A549 (cell line): ENCODE measurements at regions not wholly inside any gene's neighbourhood (a gene's known extent, or its start where the extent isn't known, plus 50 kb on each side); places are given as distances from the start of the nearest gene placed in this dataset.

Experiments used
- ATAC-seq, 2 experiments: fragments of 200-7000 bp in 1 of 2; fragments of >200 bp in 1 of 2; cut with Nextera tagmentation in 1 of 2; cut with Tn5 transposase in 1 of 2; 3 replicates each; pipeline versions ENCODE4 v1.8.0 to v1.9.1; 2018 to 2020; ENCODE audit warnings: mild to moderate bottlenecking in 1 of 2, moderate library complexity in 1 of 2
- CTCF ChIA-PET: fragments of 300-600 bp; sonication (Branson Sonifier 250); formaldehyde crosslinking; extraction: SDS; loops from one replicate; lab custom pipeline; 2021; ENCODE audit warnings: antibody characterized with exemption, inconsistent platforms; lab: Yijun Ruan, JAX
- POLR2A ChIA-PET: fragments of 350-600 bp; formaldehyde crosslinking; extraction: SDS; loops from one replicate; lab custom pipeline; 2021; ENCODE audit warnings: antibody characterized with exemption, inconsistent platforms; lab: Yijun Ruan, JAX
- DNase-seq, 2 experiments: peaks; one replicate each; pipeline versions ENCODE4 v3.0.0 to v3.0.0-alpha.2; 2011 to 2016; ENCODE audit warnings: low read depth in 1 of 2, low spot score in 1 of 2
- FAIRE-seq: peaks from 2 replicates; lab custom pipeline; 2011; peaks lifted over from hg19 to GRCh38; lab: Jason Lieb, UNC
- H3K27ac ChIP-seq, 2 experiments: fragments of >200 bp; sonication (Bioruptor Twin); formaldehyde crosslinking; 3 replicates each; pipeline ENCODE4 v1.5.1; 2016 to 2017
- H3K4me1 ChIP-seq: fragments of >200 bp; sonication (Bioruptor Twin); formaldehyde crosslinking; 3 replicates; pipeline ENCODE4 v1.6.1; 2016
- H3K4me2 ChIP-seq: fragments of >200 bp; sonication (Bioruptor Twin); formaldehyde crosslinking; 3 replicates; pipeline ENCODE4 v1.6.1; 2016
- H3K4me3 ChIP-seq: fragments of >200 bp; sonication (Bioruptor Twin); formaldehyde crosslinking; 3 replicates; pipeline ENCODE4 v1.5.1; 2016
- H3K9me3 ChIP-seq: fragments of >200 bp; sonication (Bioruptor Twin); formaldehyde crosslinking; 3 replicates; pipeline ENCODE4 v1.6.1; 2016
- CBX8 ChIP-seq: fragments of 200-600 bp; sonication (generic); IDR thresholded peaks from 2 replicates; pipeline ENCODE4 v1.6.1; 2016
- CHD2 ChIP-seq: fragments of 150-350 bp; IDR thresholded peaks from 2 replicates; pipeline ENCODE4 v1.6.1; 2014; ENCODE audit warnings: low read length; ENCODE audit not compliant: partially characterized antibody
- EHMT2 ChIP-seq: fragments of 200-600 bp; sonication (generic); IDR thresholded peaks from 2 replicates; pipeline ENCODE4 v1.6.1; 2016; ENCODE audit warnings: antibody characterized with exemption, low read depth, mild to moderate bottlenecking, moderate library complexity
- EP300 ChIP-seq, 2 experiments: fragments of >200 bp; sonication (Bioruptor Twin); formaldehyde crosslinking; IDR thresholded peaks; 2 replicates in 1 of 2; 3 replicates in 1 of 2; pipeline ENCODE4 v1.6.1; 2016 to 2017
- ESRRA ChIP-seq: fragments of 150-350 bp; IDR thresholded peaks from 2 replicates; pipeline ENCODE4 v1.6.1; 2014; ENCODE audit warnings: mild to moderate bottlenecking, low read length, borderline replicate concordance
- FOSL2 ChIP-seq, 2 experiments: fragments of 450-650 bp in 1 of 2; fragments of >200 bp in 1 of 2; sonication (Bioruptor Twin) in 1 of 2; formaldehyde crosslinking; IDR thresholded peaks; 2 replicates each; pipeline versions ENCODE4 v1.5.0 to v1.6.1; 2016 to 2020; ENCODE audit warnings: mild to moderate bottlenecking in 1 of 2, moderate library complexity in 1 of 2
- FOXS1 ChIP-seq: fragments of 250-450 bp; sonication (Bioruptor Pico); IDR thresholded peaks from 2 replicates; pipeline ENCODE4 v1.5.0; 2020; ENCODE audit warnings: mild to moderate bottlenecking, moderate library complexity
- GATA3 ChIP-seq: IDR thresholded peaks from 2 replicates; pipeline ENCODE4 v1.6.1; 2012; ENCODE audit warnings: borderline replicate concordance
- HOXA7 ChIP-seq: fragments of 250-450 bp; sonication (Bioruptor Pico); IDR thresholded peaks from 2 replicates; pipeline ENCODE4 v1.5.0; 2020; ENCODE audit warnings: mild to moderate bottlenecking, moderate library complexity
- HOXB13 ChIP-seq: fragments of 250-450 bp; sonication (Bioruptor Pico); IDR thresholded peaks from 2 replicates; pipeline ENCODE4 v1.5.0; 2020; ENCODE audit warnings: low read depth, mild to moderate bottlenecking, moderate library complexity
- MAFK ChIP-seq: fragments of 450-650 bp; IDR thresholded peaks from 2 replicates; pipeline ENCODE4 v1.6.1; 2014; ENCODE audit not compliant: partially characterized antibody
- MYC ChIP-seq: IDR thresholded peaks from 2 replicates; pipeline ENCODE4 v1.6.1; 2012; ENCODE audit warnings: mild to moderate bottlenecking, inconsistent platforms, low read length, improper control_type of control experiment, borderline replicate concordance
- NPAS2 ChIP-seq: fragments of 250-450 bp; sonication (Bioruptor Pico); IDR thresholded peaks from 2 replicates; pipeline ENCODE4 v1.8.0; 2022; ENCODE audit warnings: mild to moderate bottlenecking, moderate library complexity, borderline replicate concordance
- NR3C1 ChIP-seq: fragments of >200 bp; sonication (Bioruptor Twin); formaldehyde crosslinking; IDR thresholded peaks from 3 replicates; pipeline ENCODE4 v1.6.1; 2017
- POLR2AphosphoS2 ChIP-seq: conservative IDR thresholded peaks from 2 replicates; pipeline ENCODE4 v1.6.1; 2012; ENCODE audit warnings: low read length, improper control_type of control experiment, inconsistent platforms
- RAD21 ChIP-seq, 2 experiments: fragments of >200 bp in 1 of 2; sonication (Bioruptor Twin) in 1 of 2; formaldehyde crosslinking in 1 of 2; IDR thresholded peaks in 1 of 2; conservative IDR thresholded peaks in 1 of 2; 2 replicates in 1 of 2; 3 replicates in 1 of 2; pipeline ENCODE4 v1.6.1; 2012 to 2018; ENCODE audit warnings: inconsistent platforms in 1 of 2
- RARB ChIP-seq: fragments of 250-450 bp; sonication (Bioruptor Pico); IDR thresholded peaks from 2 replicates; pipeline ENCODE4 v1.8.0; 2021; ENCODE audit warnings: mild to moderate bottlenecking, moderate library complexity
- RFX5 ChIP-seq: fragments of 450-650 bp; IDR thresholded peaks from 2 replicates; pipeline ENCODE4 v1.7.1; 2014; ENCODE audit warnings: antibody characterized with exemption, mild to moderate bottlenecking, moderate library complexity
- RNF2 ChIP-seq: fragments of 200-600 bp; sonication (generic); IDR thresholded peaks from 2 replicates; pipeline ENCODE4 v1.6.1; 2016; ENCODE audit warnings: low read depth, mild to moderate bottlenecking, antibody characterized with exemption, moderate library complexity, borderline replicate concordance
- SMC3 ChIP-seq: fragments of >200 bp; sonication (Bioruptor Twin); formaldehyde crosslinking; IDR thresholded peaks from 3 replicates; pipeline ENCODE4 v1.6.1; 2018; ENCODE audit warnings: inconsistent platforms
- SREBF2 ChIP-seq: fragments of 450-650 bp; IDR thresholded peaks from 2 replicates; pipeline ENCODE4 v1.6.1; 2014; ENCODE audit warnings: mild to moderate bottlenecking, moderate library complexity
- ZC3H11A ChIP-seq: fragments of 450-650 bp; IDR thresholded peaks from 2 replicates; pipeline ENCODE4 v1.6.1; 2014; ENCODE audit warnings: antibody characterized with exemption, mild to moderate bottlenecking
- ZFP36 ChIP-seq: fragments of 450-650 bp; IDR thresholded peaks from 2 replicates; pipeline ENCODE4 v1.6.1; 2014; ENCODE audit warnings: borderline replicate concordance; ENCODE audit not compliant: partially characterized antibody
- ZNF302 ChIP-seq: fragments of 250-450 bp; sonication (Bioruptor Pico); IDR thresholded peaks from 2 replicates; pipeline ENCODE4 v1.9.0; 2021; ENCODE audit warnings: inconsistent platforms, mild to moderate bottlenecking, moderate library complexity
- WGBS: methylation state at CpG from one replicate; pipeline ENCODE4 v1.1.6; 2017; ENCODE audit errors: missing lambda C conversion rate; 5-methylcytosine and 5-hydroxymethylcytosine counted together
- TF ChIP-seq, protein P1 (sequence below): IDR thresholded peaks from 2 replicates; pipeline ENCODE4 v1.6.1; 2012
- TF ChIP-seq, protein P2 (sequence below): fragments of >200 bp; sonication (Bioruptor Twin); formaldehyde crosslinking; IDR thresholded peaks from 3 replicates; pipeline ENCODE4 v1.6.1; 2016

DNA sequence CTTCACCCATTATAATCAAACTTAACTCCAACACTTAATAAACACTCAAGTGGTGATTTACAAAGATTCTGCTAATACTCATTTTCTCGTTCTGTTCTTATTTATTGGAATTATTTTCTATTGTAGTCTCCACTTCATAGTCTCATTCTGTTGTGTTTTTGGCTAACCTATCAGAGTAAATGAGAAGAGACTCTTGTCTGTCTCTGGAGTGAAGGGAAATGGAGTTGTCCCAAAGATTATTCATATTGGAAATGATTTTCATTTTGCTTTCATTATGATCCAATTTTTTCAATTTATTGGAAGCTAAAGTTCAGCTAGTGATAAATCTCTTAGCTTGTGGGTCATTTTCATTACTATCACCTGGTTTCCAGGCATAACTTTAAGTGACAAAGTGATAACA, 454.9 kb upstream of the JAG1 start:
- FAIRE-seq (peak; percentile 84), ATAC-seq (no peak), DNase-seq (no peak)
- POLR2A ChIA-PET = no interaction called here
- no peaks in the 10 kb centered on the region for H3K9me3 ChIP-seq
- no peak for TF ChIP-seq EP300 (IDR thresholded peaks at IDR 0.05)
- TF ChIP-seq, protein P1, sequence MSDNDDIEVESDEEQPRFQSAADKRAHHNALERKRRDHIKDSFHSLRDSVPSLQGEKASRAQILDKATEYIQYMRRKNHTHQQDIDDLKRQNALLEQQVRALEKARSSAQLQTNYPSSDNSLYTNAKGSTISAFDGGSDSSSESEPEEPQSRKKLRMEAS = no peak
- TF ChIP-seq HOXA7 (CRISPR knock-in tag) = no peak
- no peak for TF ChIP-seq POLR2AphosphoS2
- TF ChIP-seq CBX8 = no peak
- TF ChIP-seq FOXS1 (CRISPR knock-in tag) = no peak
- no peak for TF ChIP-seq SMC3
- no peak for TF ChIP-seq MAFK
- TF ChIP-seq HOXB13 (CRISPR knock-in tag) = no peak
- WGBS = 72% methylated on average over 1 of the region's 1 CpG
- H3K4me3 ChIP-seq = no peak overlapping the region
- H3K4me1 ChIP-seq = peaks cover 12% of the 10 kb centered on the region
- no peak overlapping the region for H3K27ac ChIP-seq
- CTCF ChIA-PET = no interaction called here
- no peak overlapping the region for H3K4me2 ChIP-seq

DNA sequence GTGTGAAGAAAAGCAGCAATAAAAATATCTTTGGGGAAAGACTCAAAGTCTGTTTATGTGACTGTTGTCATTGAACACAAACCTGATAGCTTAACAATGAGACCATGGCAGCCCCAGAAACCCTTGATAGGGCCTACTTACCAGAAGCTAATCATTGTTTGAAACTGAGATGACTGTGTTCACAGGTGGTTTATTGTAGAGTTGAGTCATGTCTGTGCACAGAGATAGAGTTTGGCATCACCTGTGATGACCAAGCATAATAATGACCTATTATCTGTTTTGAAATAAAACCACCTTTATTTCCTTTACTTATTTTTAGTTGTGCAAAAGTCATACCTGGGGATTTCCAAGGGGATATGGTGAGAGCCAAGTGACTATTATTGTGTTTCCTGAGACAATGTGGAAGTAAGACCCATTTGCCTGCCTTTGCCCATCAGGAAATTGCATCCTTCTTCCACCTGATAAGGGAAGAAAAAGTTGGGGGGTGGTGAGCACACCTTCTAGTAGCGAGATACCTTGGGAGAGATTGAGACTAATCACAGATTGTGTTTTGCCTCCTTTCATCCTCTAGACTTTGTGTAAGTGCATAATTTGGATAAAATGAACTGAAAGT, 456.9 kb upstream of the JAG1 start:
- no peak overlapping the region for H3K27ac ChIP-seq
- H3K4me3 ChIP-seq = no peak overlapping the region
- WGBS = 97% methylated on average over 1 of the region's 1 CpG
- POLR2A ChIA-PET = no interaction called here
- no peak for FAIRE-seq
- peaks cover 19% of the 10 kb centered on the region for H3K4me1 ChIP-seq
- H3K4me2 ChIP-seq = no peak overlapping the region
- no peak for ATAC-seq
- CTCF ChIA-PET = interaction anchor here (0.6 to 1.4 kb wide), 2 partner anchors 8 to 29 kb away, joined by 3 read pairs; no protein-coding TSS in a partner anchor
- no peaks in the 10 kb centered on the region for H3K9me3 ChIP-seq
- TF ChIP-seq MAFK (peak; percentile 33), EP300 (IDR thresholded peaks at IDR 0.05) (no peak), SREBF2 (no peak)
- TF ChIP-seq, all 56 proteins: peak for 1
- DNase-seq = no peak

DNA sequence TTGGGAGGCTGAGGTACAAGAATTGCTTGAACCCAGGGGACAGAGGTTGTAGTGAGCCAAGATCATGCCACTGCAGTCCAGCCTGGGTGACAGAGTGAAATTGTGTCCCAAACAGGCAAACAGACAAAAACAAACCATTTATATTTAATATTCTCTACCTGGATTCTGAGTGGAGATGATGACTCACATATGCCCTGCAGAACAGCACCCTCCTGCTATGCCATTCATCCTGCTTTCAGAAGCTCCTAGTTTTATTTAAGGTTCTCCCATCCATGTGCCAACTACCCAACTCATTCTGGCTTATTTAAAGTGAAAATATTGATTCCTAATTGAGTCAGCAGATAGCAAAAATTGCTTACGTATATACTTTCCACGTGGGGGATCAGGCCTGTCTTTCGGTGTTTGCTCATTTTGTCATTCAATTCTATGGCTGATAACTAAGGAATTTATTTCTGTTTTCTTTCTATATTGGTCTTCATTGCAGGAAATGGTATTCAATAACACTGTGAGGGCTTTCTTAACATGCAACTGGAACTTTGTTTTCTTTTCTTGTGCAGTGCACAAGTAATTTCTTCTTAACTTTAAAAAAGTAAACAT, 459.1 kb upstream of the JAG1 start:
- Histone ChIP-seq H3K4me1 (peaks cover 19% of the 10 kb centered on the region), H3K27ac (peak overlapping the region; percentile 2 to 58; a peak in 3 of 6 replicates), H3K4me3 (no peak overlapping the region), H3K4me2 (peak overlapping the region; percentile 40), H3K9me3 (no peaks in the 10 kb centered on the region)
- WGBS = 38% methylated on average over 3 of the region's 3 CpGs
- CTCF ChIA-PET = interaction anchor here (1.2 to 1.6 kb wide), 2 partner anchors 34 to 458 kb away, joined by 3 to 5 read pairs; no protein-coding TSS in a partner anchor
- POLR2A ChIA-PET = no interaction called here
- DNase-seq = peak in 1 of 2 experiments; percentile 22
- no peak for TF ChIP-seq RNF2
- peak; percentile 86 for TF ChIP-seq MAFK
- TF ChIP-seq, protein P2, sequence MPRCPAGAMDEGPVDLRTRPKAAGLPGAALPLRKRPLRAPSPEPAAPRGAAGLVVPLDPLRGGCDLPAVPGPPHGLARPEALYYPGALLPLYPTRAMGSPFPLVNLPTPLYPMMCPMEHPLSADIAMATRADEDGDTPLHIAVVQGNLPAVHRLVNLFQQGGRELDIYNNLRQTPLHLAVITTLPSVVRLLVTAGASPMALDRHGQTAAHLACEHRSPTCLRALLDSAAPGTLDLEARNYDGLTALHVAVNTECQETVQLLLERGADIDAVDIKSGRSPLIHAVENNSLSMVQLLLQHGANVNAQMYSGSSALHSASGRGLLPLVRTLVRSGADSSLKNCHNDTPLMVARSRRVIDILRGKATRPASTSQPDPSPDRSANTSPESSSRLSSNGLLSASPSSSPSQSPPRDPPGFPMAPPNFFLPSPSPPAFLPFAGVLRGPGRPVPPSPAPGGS = no peak
- TF ChIP-seq EP300 (IDR thresholded peaks at IDR 0.05) = peak in 1 of 2 experiments; percentile 27; a peak in 1 of 5 replicates
- TF ChIP-seq ZFP36 = no peak
- peak; percentile 41; the same call in 1 of the 2 replicates for TF ChIP-seq GATA3
- no peak for TF ChIP-seq RFX5
- no peak; the same call in 1 of the 2 replicates for TF ChIP-seq FOSL2 (IDR thresholded peaks at IDR 0.05)
- peak; percentile 45; the same call in 1 of the 2 replicates for TF ChIP-seq FOSL2 (CRISPR knock-in tag; IDR thresholded peaks at IDR 0.05)
- TF ChIP-seq RAD21 (conservative IDR thresholded peaks at IDR 0.05 in 1 of 2, IDR thresholded peaks at IDR 0.05 in 1 of 2) = 0 out of 5 replicates have a peak, but pooled peaks of 1 of the 2 experiments have one; percentile 12
- ATAC-seq = peak in 1 of 2 experiments; percentile 48; a peak in 1 of 6 replicates
- FAIRE-seq = peak; percentile 84

DNA sequence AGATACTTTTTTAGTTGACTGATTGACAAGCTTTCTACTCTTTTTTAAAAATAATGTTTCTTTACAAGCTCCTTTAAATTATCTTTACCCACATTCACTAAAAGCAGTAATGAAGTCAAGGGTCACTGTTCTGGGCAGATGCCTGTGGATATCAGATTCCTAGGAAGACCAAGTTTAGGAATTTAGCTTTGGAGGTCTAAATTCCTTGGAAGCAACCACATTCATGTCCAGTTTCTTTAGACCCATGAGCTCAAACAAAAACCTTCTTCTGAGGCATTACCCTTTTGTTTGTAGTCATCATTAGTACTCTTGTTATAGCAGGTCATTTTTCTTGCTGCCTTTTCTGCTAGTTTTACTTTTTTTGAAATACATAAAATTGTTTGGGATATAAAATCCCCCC, 462.9 kb upstream of the JAG1 start:
- no peak overlapping the region for H3K27ac ChIP-seq
- ChIA-PET CTCF (interaction anchor here (1.0 to 1.8 kb wide), 2 partner anchors 70 to 183 kb away, joined by 3 to 5 read pairs; no protein-coding TSS in a partner anchor), POLR2A (no interaction called here)
- no peak overlapping the region for H3K4me3 ChIP-seq
- peaks cover 26% of the 10 kb centered on the region for H3K4me1 ChIP-seq
- no peak for TF ChIP-seq ZC3H11A
- no peak for TF ChIP-seq CHD2
- TF ChIP-seq RARB (CRISPR knock-in tag) = no peak
- no peak for TF ChIP-seq RAD21 (conservative IDR thresholded peaks at IDR 0.05 in 1 of 2, IDR thresholded peaks at IDR 0.05 in 1 of 2)
- no peak for TF ChIP-seq NR3C1
- no peak for TF ChIP-seq MYC
- no peak for TF ChIP-seq NPAS2 (CRISPR knock-in tag)
- TF ChIP-seq HOXA7 (CRISPR knock-in tag) = no peak
- no peak for TF ChIP-seq ZNF302 (CRISPR knock-in tag)
- TF ChIP-seq GATA3 = no peak
- no peak for TF ChIP-seq MAFK
- no peak for TF ChIP-seq ESRRA
- TF ChIP-seq EHMT2 = no peak
- no peaks in the 10 kb centered on the region for H3K9me3 ChIP-seq
- FAIRE-seq (no peak), ATAC-seq (no peak), DNase-seq (no peak)
- no peak overlapping the region for H3K4me2 ChIP-seq
